HepG2 (cell line): ENCODE measurements at regions not wholly inside any gene's neighbourhood (a gene's known extent, or its start where the extent isn't known, plus 50 kb on each side); places are given as distances from the start of the nearest gene placed in this dataset.

Experiments
- ATF7-NPFF ChIP-seq: sonication (generic); formaldehyde crosslinking; IDR thresholded peaks from 2 replicates; pipeline ENCODE4 v1.8.1; 2023; ENCODE audit warnings: mild to moderate bottlenecking, low read depth, missing genetic modification reagents, moderate library complexity
- HDAC2 ChIP-seq: sonication (generic); formaldehyde crosslinking; IDR thresholded peaks from 2 replicates; pipeline ENCODE4 v1.4.0; 2020; ENCODE audit warnings: missing genetic modification reagents
- ZBTB43 ChIP-seq: sonication (generic); formaldehyde crosslinking; conservative IDR thresholded peaks from 2 replicates; pipeline ENCODE4 v1.4.0; 2020; ENCODE audit warnings: missing genetic modification reagents

- TF ChIP-seq HDAC2 (no peak), ZBTB43 (CRISPR knock-in tag) (no peak), ATF7-NPFF (no peak)
Observed at GRCh38 chr12:43015090-43015737, 425.7 kb upstream of the PRICKLE1 start.
